ENCODE measurements at regions not wholly inside any gene's neighbourhood (a gene's known extent, or its start where the extent isn't known, plus 50 kb on each side); places are given as distances from the start of the nearest gene placed in this dataset.

- peak; percentile 84 for DNase-seq (ENCODE audit: low spot score)
Observed at GRCh38 chr6:99868074-99868702, 125.8 kb downstream of the MCHR2 start.
